ENCODE measurements at regions not wholly inside any gene's neighbourhood (a gene's known extent, or its start where the extent isn't known, plus 50 kb on each side); places are given as distances from the start of the nearest gene placed in this dataset.

GRCh38 chr12:89237763-89238162 lies 114.5 kb downstream of the DUSP6 start:
- no peaks in the 10 kb centered on the region for H3K79me2 ChIP-seq (replicated peaks; ENCODE audit: insufficient read depth, low read length)
- H4K20me1 ChIP-seq (ENCODE audit: insufficient read depth), result no peaks in the 10 kb centered on the region
- no peak for TF ChIP-seq EP300 (conservative IDR thresholded peaks at IDR 0.05; ENCODE audit: poor library complexity, severe bottlenecking)
- no peak for TF ChIP-seq POLR2AphosphoS5 (IDR thresholded peaks at IDR 0.05)
- no peak for TF ChIP-seq MXI1 (conservative IDR thresholded peaks at IDR 0.05; ENCODE audit: poor library complexity, severe bottlenecking)
- TF ChIP-seq SMC3 (conservative IDR thresholded peaks at IDR 0.05; ENCODE audit: poor library complexity), result no peak
- TF ChIP-seq RAD21 (conservative IDR thresholded peaks at IDR 0.05), result no peak
- no peak for TF ChIP-seq CTCF (IDR thresholded peaks at IDR 0.05; ENCODE audit: poor library complexity, severe bottlenecking)
- TF ChIP-seq TAF1 (IDR thresholded peaks at IDR 0.05; ENCODE audit: low read depth), result no peak
- TF ChIP-seq EZH2 (IDR thresholded peaks at IDR 0.05; ENCODE audit: borderline replicate concordance, insufficient read depth, low read length, poor library complexity, severe bottlenecking), result no peak
- TF ChIP-seq REST (IDR thresholded peaks at IDR 0.05; ENCODE audit: borderline replicate concordance), result no peak
- H3K27ac ChIP-seq (ENCODE audit: low read length), result no peak overlapping the region
- H3K4me2 ChIP-seq (ENCODE audit: low read length), result no peak overlapping the region
- H3K36me3 ChIP-seq (ENCODE audit: insufficient read depth, low read length), result no peaks in the 10 kb centered on the region
- no peaks in the 10 kb centered on the region for H3K9me3 ChIP-seq (ENCODE audit: low read length)
- H3K4me3 ChIP-seq (ENCODE audit: low read length), result no peak overlapping the region
- no peaks in the 10 kb centered on the region for H3K9me2 ChIP-seq (ENCODE audit: insufficient read depth, low read length)
- H3K27me3 ChIP-seq (ENCODE audit: insufficient read depth, low read depth, low read length), result no peaks in the 10 kb centered on the region
- no peak overlapping the region for H3K9ac ChIP-seq (ENCODE audit: low read length)
- H2AFZ ChIP-seq (ENCODE audit: low read depth, low read length), result no peak overlapping the region
- H3F3A ChIP-seq (ENCODE audit: insufficient read depth, low read length, poor library complexity, severe bottlenecking), result no peaks in the 10 kb centered on the region

- no peak overlapping the region for H3K4me3 ChIP-seq (ENCODE audit: low read length)
- H3K27me3 ChIP-seq (ENCODE audit: insufficient read depth, low read depth, low read length), result no peaks in the 10 kb centered on the region
- no peaks in the 10 kb centered on the region for H4K20me1 ChIP-seq (ENCODE audit: insufficient read depth)
- TF ChIP-seq CTCF (IDR thresholded peaks at IDR 0.05; ENCODE audit: poor library complexity, severe bottlenecking), result no peak
- no peak for TF ChIP-seq EZH2 (IDR thresholded peaks at IDR 0.05; ENCODE audit: borderline replicate concordance, insufficient read depth, low read length, poor library complexity, severe bottlenecking)
- TF ChIP-seq TAF1 (IDR thresholded peaks at IDR 0.05; ENCODE audit: low read depth), result no peak
- TF ChIP-seq REST (IDR thresholded peaks at IDR 0.05; ENCODE audit: borderline replicate concordance), result no peak
- TF ChIP-seq RAD21 (conservative IDR thresholded peaks at IDR 0.05), result no peak
- no peak for TF ChIP-seq MXI1 (conservative IDR thresholded peaks at IDR 0.05; ENCODE audit: poor library complexity, severe bottlenecking)
- TF ChIP-seq POLR2AphosphoS5 (IDR thresholded peaks at IDR 0.05), result no peak
- no peak for TF ChIP-seq SMC3 (conservative IDR thresholded peaks at IDR 0.05; ENCODE audit: poor library complexity)
- no peak for TF ChIP-seq EP300 (conservative IDR thresholded peaks at IDR 0.05; ENCODE audit: poor library complexity, severe bottlenecking)
- no peak overlapping the region for H3K9ac ChIP-seq (ENCODE audit: low read length)
- H3K27ac ChIP-seq (ENCODE audit: low read length), result no peak overlapping the region
- H2AFZ ChIP-seq (ENCODE audit: low read depth, low read length), result no peak overlapping the region
- no peaks in the 10 kb centered on the region for H3K9me2 ChIP-seq (ENCODE audit: insufficient read depth, low read length)
- H3K79me2 ChIP-seq (replicated peaks; ENCODE audit: insufficient read depth, low read length), result no peaks in the 10 kb centered on the region
- H3K9me3 ChIP-seq (ENCODE audit: low read length), result no peaks in the 10 kb centered on the region
- H3K36me3 ChIP-seq (ENCODE audit: insufficient read depth, low read length), result no peaks in the 10 kb centered on the region
- H3K4me2 ChIP-seq (ENCODE audit: low read length), result no peak overlapping the region
- H3F3A ChIP-seq (ENCODE audit: insufficient read depth, low read length, poor library complexity, severe bottlenecking), result no peaks in the 10 kb centered on the region
These were observed 115.4 kb downstream of the DUSP6 start for GRCh38 chr12:89236748-89237383.
